ENCODE measurements at regions not wholly inside any gene's neighbourhood (a gene's known extent, or its start where the extent isn't known, plus 50 kb on each side); places are given as distances from the start of the nearest gene placed in this dataset.
"Not testable (repeated sequence)": the region's sequence is repeated elsewhere in the genome, so short reads cannot be mapped to it uniquely, and the experiment has no call there.

- TF ChIP-seq CTCF, EP300, POLR2A (IDR thresholded peaks at IDR 0.05): not testable (repeated sequence)
Measured at GRCh38 chr11:129763569-129763968, 52.1 kb upstream of the TMEM45B start.
